Hepatocyte (in vitro differentiated cells): ENCODE measurements at regions not wholly inside any gene's neighbourhood (a gene's known extent, or its start where the extent isn't known, plus 50 kb on each side); places are given as distances from the start of the nearest gene placed in this dataset.

Source experiments
- CTCF ChIP-seq: fragments of 200-600 bp; sonication (generic); IDR thresholded peaks from 2 replicates; pipeline ENCODE4 v1.5.1; 2016; ENCODE audit warnings: antibody characterized with exemption, mild to moderate bottlenecking; ENCODE audit not compliant: poor library complexity
- EZH2 ChIP-seq: fragments of 200-600 bp; sonication (generic); IDR thresholded peaks from 2 replicates; pipeline ENCODE4 v1.6.1; 2016; ENCODE audit warnings: antibody characterized with exemption, mild to moderate bottlenecking, borderline replicate concordance
- EZH2phosphoT487 ChIP-seq: fragments of 200-600 bp; sonication (generic); IDR thresholded peaks from one replicate; pipeline ENCODE4 v1.6.1; 2018; ENCODE audit warnings: antibody characterized with exemption, mild to moderate bottlenecking, low read depth, moderate library complexity; ENCODE audit not compliant: unreplicated experiment, severe bottlenecking

GRCh38 chr5:39518516-39518915 lies 93.7 kb upstream of the DAB2 start:
- TF ChIP-seq EZH2 (no peak), CTCF (no peak), EZH2phosphoT487 (no peak)
